NCI-H748 (cell line): ENCODE measurements at regions not wholly inside any gene's neighbourhood (a gene's known extent, or its start where the extent isn't known, plus 50 kb on each side); places are given as distances from the start of the nearest gene placed in this dataset.
"Not testable (repeated sequence)": the region's sequence is repeated elsewhere in the genome, so short reads cannot be mapped to it uniquely, and the experiment has no call there.

Experiments
- DNase-seq: peaks from one replicate; lab custom pipeline; 2025; ENCODE audit not compliant: unreplicated experiment; lab: John Stamatoyannopoulos, UW

GRCh38 chr1:47680815-47681475 lies 243.1 kb downstream of the FOXD2 start:
- no peak for DNase-seq

GRCh38 chr1:47681735-47682134 lies 243.9 kb downstream of the FOXD2 start:
- DNase-seq = no peak

GRCh38 chr1:47682198-47682597 lies 244.4 kb downstream of the FOXD2 start:
- no peak for DNase-seq

- DNase-seq = no peak
These were observed 245.0 kb downstream of the FOXD2 start for GRCh38 chr1:47682786-47683350.

- DNase-seq = no peak
These were observed 245.6 kb downstream of the FOXD2 start for GRCh38 chr1:47683401-47683800.

GRCh38 chr1:47684518-47684917 lies 246.7 kb downstream of the FOXD2 start:
- no peak for DNase-seq

GRCh38 chr1:47684964-47685762 lies 247.3 kb downstream of the FOXD2 start:
- DNase-seq = no peak

GRCh38 chr1:47685763-47686066 lies 247.9 kb downstream of the FOXD2 start:
- DNase-seq = no peak

GRCh38 chr1:47686731-47687630 lies 249.1 kb downstream of the FOXD2 start:
- DNase-seq = no peak

- DNase-seq = peak; percentile 15
These were observed 250.0 kb downstream of the FOXD2 start for GRCh38 chr1:47687631-47688460.

GRCh38 chr1:47688461-47689296 lies 250.8 kb downstream of the FOXD2 start:
- no peak for DNase-seq

- no peak for DNase-seq
These were observed 252.1 kb downstream of the FOXD2 start for GRCh38 chr1:47689894-47690293.

GRCh38 chr1:47690341-47691250 lies 252.8 kb downstream of the FOXD2 start:
- DNase-seq = no peak

GRCh38 chr1:47691293-47691692 lies 253.4 kb downstream of the FOXD2 start:
- not testable (repeated sequence) for DNase-seq

GRCh38 chr1:47692196-47692595 lies 254.4 kb downstream of the FOXD2 start:
- no peak for DNase-seq

GRCh38 chr1:47693115-47693514 lies 255.3 kb downstream of the FOXD2 start:
- no peak for DNase-seq

- DNase-seq = no peak
These were observed 256.4 kb downstream of the FOXD2 start for GRCh38 chr1:47694011-47694890.

GRCh38 chr1:47696404-47696736 lies 258.5 kb downstream of the FOXD2 start:
- DNase-seq = peak; percentile 69
